Activated naive CD8-positive, alpha-beta T cell treated with anti-CD3 and anti-CD28 coated beads for 36 hours (primary cell): ENCODE measurements at regions not wholly inside any gene's neighbourhood (a gene's known extent, or its start where the extent isn't known, plus 50 kb on each side); places are given as distances from the start of the nearest gene placed in this dataset.
"Not testable (repeated sequence)": the region's sequence is repeated elsewhere in the genome, so short reads cannot be mapped to it uniquely, and the experiment has no call there.

ENCODE experiments used
- DNase-seq: peaks from one replicate; pipeline ENCODE4 v3.0.0; 2021
- H3K27ac Mint-ChIP-seq: one replicate; pipeline ENCODE4 v1.8.0; 2022; ENCODE audit warnings: mild to moderate bottlenecking, moderate library complexity, mixed read lengths
- H3K27me3 Mint-ChIP-seq: one replicate; pipeline ENCODE4 v1.8.0; 2022; ENCODE audit warnings: mild to moderate bottlenecking, mixed read lengths
- H3K36me3 Mint-ChIP-seq: one replicate; pipeline ENCODE4 v1.8.0; 2021; ENCODE audit warnings: mild to moderate bottlenecking, mixed read lengths
- H3K4me1 Mint-ChIP-seq: one replicate; pipeline ENCODE4 v1.8.0; 2021; ENCODE audit warnings: mixed read lengths
- H3K4me3 Mint-ChIP-seq: one replicate; pipeline ENCODE4 v1.8.0; 2022; ENCODE audit warnings: mild to moderate bottlenecking, moderate library complexity, mixed read lengths
- H3K9me3 Mint-ChIP-seq: one replicate; pipeline ENCODE4 v1.8.0; 2022; ENCODE audit warnings: mixed read lengths

GRCh38 chr6:54515713-54516112 lies 207.5 kb downstream of the TINAG start:
- H3K4me3 Mint-ChIP-seq: no peak overlapping the region
- DNase-seq: no peak
- H3K9me3 Mint-ChIP-seq: peaks cover 3% of the 10 kb centered on the region
- no peaks in the 10 kb centered on the region for H3K27me3 Mint-ChIP-seq
- no peaks in the 10 kb centered on the region for H3K36me3 Mint-ChIP-seq
- H3K27ac Mint-ChIP-seq: no peak overlapping the region
- H3K4me1 Mint-ChIP-seq: no peaks in the 10 kb centered on the region

GRCh38 chr6:54516321-54516720 lies 208.1 kb downstream of the TINAG start:
- H3K27ac Mint-ChIP-seq: no peak overlapping the region
- no peaks in the 10 kb centered on the region for H3K27me3 Mint-ChIP-seq
- DNase-seq: no peak
- H3K36me3 Mint-ChIP-seq: no peaks in the 10 kb centered on the region
- peaks cover 3% of the 10 kb centered on the region for H3K9me3 Mint-ChIP-seq
- H3K4me3 Mint-ChIP-seq: no peak overlapping the region
- no peaks in the 10 kb centered on the region for H3K4me1 Mint-ChIP-seq

- Mint-ChIP-seq H3K27ac (no peak overlapping the region), H3K36me3 (no peaks in the 10 kb centered on the region), H3K9me3 (peaks cover 5% of the 10 kb centered on the region), H3K4me3 (no peak overlapping the region), H3K4me1 (no peaks in the 10 kb centered on the region), H3K27me3 (no peaks in the 10 kb centered on the region)
- DNase-seq: no peak
These were observed 210.9 kb downstream of the TINAG start for GRCh38 chr6:54519161-54519560.

GRCh38 chr6:54525731-54526130 lies 217.5 kb downstream of the TINAG start:
- Mint-ChIP-seq H3K27ac (no peak overlapping the region), H3K27me3 (no peaks in the 10 kb centered on the region), H3K4me3 (no peak overlapping the region), H3K36me3 (no peaks in the 10 kb centered on the region), H3K4me1 (no peaks in the 10 kb centered on the region), H3K9me3 (peaks cover 14% of the 10 kb centered on the region)
- DNase-seq: no peak

- H3K27ac Mint-ChIP-seq: no peak overlapping the region
- no peaks in the 10 kb centered on the region for H3K27me3 Mint-ChIP-seq
- no peaks in the 10 kb centered on the region for H3K36me3 Mint-ChIP-seq
- no peak overlapping the region for H3K4me3 Mint-ChIP-seq
- no peaks in the 10 kb centered on the region for H3K4me1 Mint-ChIP-seq
- peaks cover 5% of the 10 kb centered on the region for H3K9me3 Mint-ChIP-seq
- no peak for DNase-seq
These were observed 225.3 kb downstream of the TINAG start for GRCh38 chr6:54533567-54533966.

- Mint-ChIP-seq H3K4me1 (no peaks in the 10 kb centered on the region), H3K27me3 (no peaks in the 10 kb centered on the region), H3K27ac (no peak overlapping the region), H3K4me3 (no peak overlapping the region), H3K36me3 (no peaks in the 10 kb centered on the region), H3K9me3 (peaks cover 1% of the 10 kb centered on the region)
- DNase-seq: no peak
These were observed 227.3 kb downstream of the TINAG start for GRCh38 chr6:54535568-54535967.

GRCh38 chr6:54541541-54541940 lies 233.3 kb downstream of the TINAG start:
- Mint-ChIP-seq H3K27me3 (no peaks in the 10 kb centered on the region), H3K4me3 (no peak overlapping the region), H3K27ac (no peak overlapping the region), H3K36me3 (no peaks in the 10 kb centered on the region), H3K4me1 (no peaks in the 10 kb centered on the region), H3K9me3 (peaks cover 3% of the 10 kb centered on the region)
- no peak for DNase-seq

- Mint-ChIP-seq H3K36me3 (no peaks in the 10 kb centered on the region), H3K27ac (no peak overlapping the region), H3K27me3 (no peaks in the 10 kb centered on the region), H3K9me3 (peaks cover 12% of the 10 kb centered on the region), H3K4me1 (no peaks in the 10 kb centered on the region), H3K4me3 (no peak overlapping the region)
- DNase-seq: no peak
These were observed 250.9 kb downstream of the TINAG start for GRCh38 chr6:54559136-54559535.

GRCh38 chr6:54564188-54564587 lies 255.9 kb downstream of the TINAG start:
- not testable (repeated sequence) for DNase-seq, H3K9me3 Mint-ChIP-seq, H3K27me3 Mint-ChIP-seq, H3K27ac Mint-ChIP-seq, H3K4me1 Mint-ChIP-seq, H3K36me3 Mint-ChIP-seq, H3K4me3 Mint-ChIP-seq

- no peaks in the 10 kb centered on the region for H3K27me3 Mint-ChIP-seq
- H3K9me3 Mint-ChIP-seq: peaks cover 8% of the 10 kb centered on the region
- no peaks in the 10 kb centered on the region for H3K36me3 Mint-ChIP-seq
- no peaks in the 10 kb centered on the region for H3K4me1 Mint-ChIP-seq
- H3K27ac Mint-ChIP-seq: no peak overlapping the region
- no peak for DNase-seq
- no peak overlapping the region for H3K4me3 Mint-ChIP-seq
These were observed 266.4 kb downstream of the TINAG start for GRCh38 chr6:54574671-54575070.

- no peak for DNase-seq
- H3K27ac Mint-ChIP-seq: no peak overlapping the region
- H3K9me3 Mint-ChIP-seq: no peaks in the 10 kb centered on the region
- H3K36me3 Mint-ChIP-seq: no peaks in the 10 kb centered on the region
- no peaks in the 10 kb centered on the region for H3K4me1 Mint-ChIP-seq
- H3K4me3 Mint-ChIP-seq: no peak overlapping the region
- H3K27me3 Mint-ChIP-seq: no peaks in the 10 kb centered on the region
These were observed 268.3 kb upstream of the FAM83B start for GRCh38 chr6:54578261-54578660.

- H3K36me3 Mint-ChIP-seq: no peaks in the 10 kb centered on the region
- H3K4me3 Mint-ChIP-seq: no peak overlapping the region
- no peak for DNase-seq
- H3K27me3 Mint-ChIP-seq: no peaks in the 10 kb centered on the region
- no peaks in the 10 kb centered on the region for H3K4me1 Mint-ChIP-seq
- no peaks in the 10 kb centered on the region for H3K9me3 Mint-ChIP-seq
- no peak overlapping the region for H3K27ac Mint-ChIP-seq
These were observed 267.6 kb upstream of the FAM83B start for GRCh38 chr6:54579011-54579410.

GRCh38 chr6:54586251-54586650 lies 260.3 kb upstream of the FAM83B start:
- Mint-ChIP-seq H3K27ac (no peak overlapping the region), H3K9me3 (peaks cover 4% of the 10 kb centered on the region), H3K36me3 (no peaks in the 10 kb centered on the region), H3K4me3 (no peak overlapping the region), H3K27me3 (no peaks in the 10 kb centered on the region), H3K4me1 (no peaks in the 10 kb centered on the region)
- DNase-seq: no peak

- Mint-ChIP-seq H3K27ac (no peak overlapping the region), H3K27me3 (no peaks in the 10 kb centered on the region), H3K4me1 (no peaks in the 10 kb centered on the region), H3K9me3 (peaks cover 4% of the 10 kb centered on the region), H3K36me3 (no peaks in the 10 kb centered on the region), H3K4me3 (no peak overlapping the region)
- DNase-seq: no peak
These were observed 259.3 kb upstream of the FAM83B start for GRCh38 chr6:54587277-54587676.

GRCh38 chr6:54588176-54588575 lies 258.4 kb upstream of the FAM83B start:
- Mint-ChIP-seq H3K27me3 (no peaks in the 10 kb centered on the region), H3K9me3 (peaks cover 4% of the 10 kb centered on the region), H3K36me3 (no peaks in the 10 kb centered on the region), H3K4me3 (no peak overlapping the region), H3K4me1 (no peaks in the 10 kb centered on the region), H3K27ac (no peak overlapping the region)
- DNase-seq: no peak

- H3K9me3 Mint-ChIP-seq: no peaks in the 10 kb centered on the region
- H3K4me1 Mint-ChIP-seq: no peaks in the 10 kb centered on the region
- H3K27ac Mint-ChIP-seq: no peak overlapping the region
- no peak overlapping the region for H3K4me3 Mint-ChIP-seq
- DNase-seq: no peak
- H3K36me3 Mint-ChIP-seq: no peaks in the 10 kb centered on the region
- H3K27me3 Mint-ChIP-seq: no peaks in the 10 kb centered on the region
These were observed 250.7 kb upstream of the FAM83B start for GRCh38 chr6:54595844-54596243.

- H3K9me3 Mint-ChIP-seq: no peaks in the 10 kb centered on the region
- DNase-seq: no peak
- no peaks in the 10 kb centered on the region for H3K36me3 Mint-ChIP-seq
- H3K4me1 Mint-ChIP-seq: no peaks in the 10 kb centered on the region
- no peaks in the 10 kb centered on the region for H3K27me3 Mint-ChIP-seq
- H3K4me3 Mint-ChIP-seq: no peak overlapping the region
- no peak overlapping the region for H3K27ac Mint-ChIP-seq
These were observed 247.7 kb upstream of the FAM83B start for GRCh38 chr6:54598787-54599313.
